ENCODE measurements at regions not wholly inside any gene's neighbourhood (a gene's known extent, or its start where the extent isn't known, plus 50 kb on each side); places are given as distances from the start of the nearest gene placed in this dataset.

GRCh38 chr3:182259579-182259978, 533.7 kb upstream of the ATP11B start:
- H3K9me3 ChIP-seq, result no peaks in the 10 kb centered on the region
- H3K36me3 Mint-ChIP-seq (ENCODE audit: insufficient read depth, unreplicated experiment), result no peaks in the 10 kb centered on the region
- BruUV-seq (replicated peaks), result no TSS peak
- TF ChIP-seq, protein P1, sequence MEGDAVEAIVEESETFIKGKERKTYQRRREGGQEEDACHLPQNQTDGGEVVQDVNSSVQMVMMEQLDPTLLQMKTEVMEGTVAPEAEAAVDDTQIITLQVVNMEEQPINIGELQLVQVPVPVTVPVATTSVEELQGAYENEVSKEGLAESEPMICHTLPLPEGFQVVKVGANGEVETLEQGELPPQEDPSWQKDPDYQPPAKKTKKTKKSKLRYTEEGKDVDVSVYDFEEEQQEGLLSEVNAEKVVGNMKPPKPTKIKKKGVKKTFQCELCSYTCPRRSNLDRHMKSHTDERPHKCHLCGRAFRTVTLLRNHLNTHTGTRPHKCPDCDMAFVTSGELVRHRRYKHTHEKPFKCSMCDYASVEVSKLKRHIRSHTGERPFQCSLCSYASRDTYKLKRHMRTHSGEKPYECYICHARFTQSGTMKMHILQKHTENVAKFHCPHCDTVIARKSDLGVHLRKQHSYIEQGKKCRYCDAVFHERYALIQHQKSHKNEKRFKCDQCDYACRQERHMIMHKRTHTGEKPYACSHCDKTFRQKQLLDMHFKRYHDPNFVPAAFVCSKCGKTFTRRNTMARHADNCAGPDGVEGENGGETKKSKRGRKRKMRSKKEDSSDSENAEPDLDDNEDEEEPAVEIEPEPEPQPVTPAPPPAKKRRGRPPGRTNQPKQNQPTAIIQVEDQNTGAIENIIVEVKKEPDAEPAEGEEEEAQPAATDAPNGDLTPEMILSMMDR (IDR thresholded peaks at IDR 0.05; ENCODE audit: insufficient read depth in 1 of 2, low read depth in 1 of 2, low read length in 1 of 2, severe bottlenecking in 1 of 2, unreplicated experiment in 1 of 2), result no peak
- POLR2A ChIA-PET, result no interaction called here
- intact Hi-C loops (cut with micrococcal nuclease; ENCODE audit: unreplicated experiment), result loop anchor here (2.0 to 5.0 kb wide), 3 partner anchors 79 to 423 kb away; no protein-coding TSS in a partner anchor
- no peak overlapping the region for H3K4me3 Mint-ChIP-seq (ENCODE audit: unreplicated experiment)
- H3K27me3 ChIP-seq (replicated peaks; ENCODE audit: control insufficient read depth, insufficient read depth, low read length), result no peaks in the 10 kb centered on the region
- no peaks in the 10 kb centered on the region for H3K36me3 ChIP-seq (ENCODE audit: control insufficient read depth, insufficient read depth, low read length)
- no peak overlapping the region for H3K27ac Mint-ChIP-seq (ENCODE audit: unreplicated experiment)
- peaks cover 6% of the 10 kb centered on the region for H3K4me1 Mint-ChIP-seq (ENCODE audit: low read depth, unreplicated experiment)
- H3K27me3 Mint-ChIP-seq (ENCODE audit: insufficient read depth, unreplicated experiment), result no peaks in the 10 kb centered on the region
- H3K4me3 ChIP-seq (ENCODE audit: low read depth, low read length), result no peak overlapping the region
- no peaks in the 10 kb centered on the region; the same call in 1 of the 2 replicates for H3K4me1 ChIP-seq
- no peaks in the 10 kb centered on the region for H3K9me3 Mint-ChIP-seq (ENCODE audit: unreplicated experiment)
- CTCF ChIA-PET, result no interaction called here
- DNase-seq, result no peak

DNA sequence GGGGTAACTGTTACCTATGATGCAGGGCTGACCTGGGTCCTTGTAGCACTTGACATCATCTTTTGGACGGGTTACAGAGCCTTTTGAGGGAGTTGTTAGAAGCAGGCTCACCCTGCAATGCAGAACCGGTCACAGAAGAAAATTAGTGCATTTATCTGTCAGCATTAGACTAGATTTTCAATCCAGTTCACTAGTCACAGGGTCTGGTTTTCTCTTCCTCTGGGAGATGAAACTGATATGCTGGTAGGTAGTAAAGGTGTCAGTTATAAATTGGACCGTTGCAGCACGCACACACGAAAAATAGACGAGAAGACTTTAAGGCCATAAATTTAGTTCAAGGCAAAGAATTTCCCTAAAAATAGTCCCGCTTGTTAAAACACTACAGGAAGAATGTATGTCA, 532.3 kb upstream of the ATP11B start:
- Mint-ChIP-seq H3K4me3 (ENCODE audit: unreplicated experiment) (no peak overlapping the region), H3K36me3 (ENCODE audit: insufficient read depth, unreplicated experiment) (no peaks in the 10 kb centered on the region), H3K27ac (ENCODE audit: unreplicated experiment) (no peak overlapping the region), H3K4me1 (ENCODE audit: low read depth, unreplicated experiment) (peaks cover 6% of the 10 kb centered on the region), H3K9me3 (ENCODE audit: unreplicated experiment) (no peaks in the 10 kb centered on the region), H3K27me3 (ENCODE audit: insufficient read depth, unreplicated experiment) (no peaks in the 10 kb centered on the region)
- POLR2A ChIA-PET, result no interaction called here
- Histone ChIP-seq H3K9me3 (no peaks in the 10 kb centered on the region), H3K4me3 (ENCODE audit: low read depth, low read length) (no peak overlapping the region), H3K27me3 (replicated peaks; ENCODE audit: control insufficient read depth, insufficient read depth, low read length) (no peaks in the 10 kb centered on the region), H3K36me3 (ENCODE audit: control insufficient read depth, insufficient read depth, low read length) (no peaks in the 10 kb centered on the region), H3K4me1 (no peaks in the 10 kb centered on the region; the same call in 1 of the 2 replicates)
- CTCF ChIA-PET, result no interaction called here
- DNase-seq, result no peak
- TF ChIP-seq, protein P1 (IDR thresholded peaks at IDR 0.05; ENCODE audit: insufficient read depth in 1 of 2, low read depth in 1 of 2, low read length in 1 of 2, severe bottlenecking in 1 of 2, unreplicated experiment in 1 of 2), result no peak
- no TSS peak for BruUV-seq (replicated peaks)
- intact Hi-C loops (cut with micrococcal nuclease; ENCODE audit: unreplicated experiment), result no loop called here

- ChIA-PET POLR2A (interaction anchor here (0.6 kb wide), 1 partner anchor 334 kb away, joined by 4 read pairs; no protein-coding TSS in a partner anchor), CTCF (no interaction called here)
- Mint-ChIP-seq H3K4me3 (ENCODE audit: unreplicated experiment) (no peak overlapping the region), H3K27ac (ENCODE audit: unreplicated experiment) (no peak overlapping the region), H3K36me3 (ENCODE audit: insufficient read depth, unreplicated experiment) (no peaks in the 10 kb centered on the region), H3K4me1 (ENCODE audit: low read depth, unreplicated experiment) (no peaks in the 10 kb centered on the region), H3K27me3 (ENCODE audit: insufficient read depth, unreplicated experiment) (no peaks in the 10 kb centered on the region), H3K9me3 (ENCODE audit: unreplicated experiment) (no peaks in the 10 kb centered on the region)
- Histone ChIP-seq H3K4me1 (no peaks in the 10 kb centered on the region), H3K9me3 (no peaks in the 10 kb centered on the region), H3K27me3 (replicated peaks; ENCODE audit: control insufficient read depth, insufficient read depth, low read length) (no peaks in the 10 kb centered on the region), H3K36me3 (ENCODE audit: control insufficient read depth, insufficient read depth, low read length) (no peaks in the 10 kb centered on the region), H3K4me3 (ENCODE audit: low read depth, low read length) (no peak overlapping the region)
- BruUV-seq (replicated peaks), result no TSS peak
- intact Hi-C loops (cut with micrococcal nuclease; ENCODE audit: unreplicated experiment), result loop anchor here (5.0 kb wide), 1 partner anchor 349 kb away; no protein-coding TSS in a partner anchor
- TF ChIP-seq, protein P1 (IDR thresholded peaks at IDR 0.05; ENCODE audit: insufficient read depth in 1 of 2, low read depth in 1 of 2, low read length in 1 of 2, severe bottlenecking in 1 of 2, unreplicated experiment in 1 of 2), result no peak
- no peak for DNase-seq
Measured at GRCh38 chr3:182268711-182269110, 524.6 kb upstream of the ATP11B start.
